Central memory CD8-positive, alpha-beta T cell (primary cell): ENCODE measurements at regions not wholly inside any gene's neighbourhood (a gene's known extent, or its start where the extent isn't known, plus 50 kb on each side); places are given as distances from the start of the nearest gene placed in this dataset.
"Not testable (repeated sequence)": the region's sequence is repeated elsewhere in the genome, so short reads cannot be mapped to it uniquely, and the experiment has no call there.

Experiments
- ATAC-seq: fragments of 150-1000 bp; cut with Tn5 transposase; replicated peaks from 2 replicates; pipeline ENCODE4 v1.10.0; 2022; ENCODE audit warnings: mild to moderate bottlenecking, moderate FRiP score, moderate number of reproducible peaks; ENCODE audit not compliant: poor library complexity, severe bottlenecking; ENCODE audit errors: extremely low read depth
- DNase-seq, 2 donors: peaks; one replicate each; pipeline ENCODE4 v3.0.0; 2021; ENCODE audit warnings: low spot score in 2 of 2
- H3K27ac Mint-ChIP-seq: one replicate; pipeline ENCODE4 v1.8.0; 2022; ENCODE audit warnings: low read depth, mild to moderate bottlenecking, moderate library complexity, mixed read lengths
- H3K27me3 Mint-ChIP-seq: one replicate; pipeline ENCODE4 v1.8.0; 2022; ENCODE audit warnings: mixed read lengths
- H3K36me3 Mint-ChIP-seq: one replicate; pipeline ENCODE4 v1.8.0; 2022; ENCODE audit warnings: mild to moderate bottlenecking, moderate library complexity, mixed read lengths; ENCODE audit not compliant: insufficient read depth
- H3K4me1 Mint-ChIP-seq: one replicate; pipeline ENCODE4 v1.8.0; 2022; ENCODE audit warnings: mixed read lengths
- H3K4me3 Mint-ChIP-seq: one replicate; pipeline ENCODE4 v1.8.0; 2022; ENCODE audit warnings: mild to moderate bottlenecking, moderate library complexity, mixed read lengths
- H3K9me3 Mint-ChIP-seq: one replicate; pipeline ENCODE4 v1.8.0; 2022; ENCODE audit warnings: mixed read lengths

DNA sequence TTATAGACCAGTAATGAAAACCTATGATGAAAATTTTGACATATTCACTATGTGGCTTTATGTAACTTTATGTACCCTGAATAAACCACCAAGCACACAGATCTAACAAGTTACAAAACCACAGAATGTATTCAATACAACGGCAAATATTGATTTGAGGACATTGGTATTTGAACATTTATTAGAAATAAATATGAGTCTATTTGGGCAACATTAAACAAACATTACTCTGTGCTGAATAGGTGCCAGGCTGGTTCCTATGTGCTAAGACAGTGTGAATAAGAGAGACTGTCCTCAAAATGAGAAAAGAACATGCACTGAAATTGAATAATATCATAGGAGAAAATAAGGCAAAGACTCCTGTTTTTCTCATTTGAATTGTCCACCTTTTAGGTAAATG is 1341.2 kb downstream of the PLA2G4A start:
- ATAC-seq (no peak), DNase-seq (no peak)
- Mint-ChIP-seq H3K36me3 (no peaks in the 10 kb centered on the region), H3K4me3 (no peak overlapping the region), H3K9me3 (peaks cover 12% of the 10 kb centered on the region), H3K27ac (no peak overlapping the region), H3K4me1 (no peaks in the 10 kb centered on the region), H3K27me3 (no peaks in the 10 kb centered on the region)

DNA sequence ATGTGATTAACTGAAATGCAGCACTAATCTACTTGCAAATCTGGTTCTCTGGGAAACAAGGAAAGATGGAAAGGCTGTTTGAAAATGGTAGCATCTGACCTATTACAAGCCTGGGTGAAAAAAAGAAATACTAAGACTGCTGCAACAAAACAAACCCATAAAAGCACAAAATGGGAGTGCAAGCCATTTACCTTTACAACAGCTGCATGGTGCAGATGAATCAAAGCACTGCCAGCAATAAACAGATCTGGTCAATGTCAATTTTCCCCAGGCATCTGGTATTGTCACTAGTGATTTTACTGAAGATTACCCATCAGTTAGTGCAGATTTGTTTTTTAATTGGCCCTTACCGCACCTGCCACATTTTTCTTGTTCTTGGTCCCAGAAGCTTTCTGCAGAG is 1341.7 kb downstream of the PLA2G4A start:
- no peak overlapping the region for H3K27ac Mint-ChIP-seq

DNA sequence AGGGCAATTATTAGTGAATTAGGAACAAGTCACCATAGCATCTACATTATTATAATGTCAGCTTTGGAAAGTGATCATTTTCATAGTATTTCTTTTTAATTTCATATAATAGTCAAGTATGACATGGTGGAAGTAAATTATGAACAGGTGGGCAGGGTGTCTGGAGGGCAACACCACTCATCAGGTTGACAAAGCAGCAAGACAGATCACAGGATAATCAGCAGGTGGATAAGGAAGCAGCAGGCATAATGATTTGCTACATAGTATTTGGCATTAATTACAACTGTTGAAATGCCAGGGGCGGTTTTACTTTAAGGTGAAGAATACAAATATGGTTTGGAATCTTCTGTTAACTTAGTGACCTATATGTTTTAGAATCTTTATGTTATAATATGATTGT is 1342.2 kb downstream of the PLA2G4A start:
- H3K9me3 Mint-ChIP-seq: peaks cover 13% of the 10 kb centered on the region
- no peak overlapping the region for H3K4me3 Mint-ChIP-seq
- no peak for DNase-seq
- ATAC-seq: no peak
- H3K27ac Mint-ChIP-seq: no peak overlapping the region
- H3K4me1 Mint-ChIP-seq: no peaks in the 10 kb centered on the region
- H3K36me3 Mint-ChIP-seq: no peaks in the 10 kb centered on the region
- no peaks in the 10 kb centered on the region for H3K27me3 Mint-ChIP-seq

More for the DNA sequence above, 1341.7 kb downstream of the PLA2G4A start:
- no peaks in the 10 kb centered on the region for H3K36me3 Mint-ChIP-seq
- H3K4me1 Mint-ChIP-seq: no peaks in the 10 kb centered on the region
- DNase-seq (no peak), ATAC-seq (no peak)
- no peaks in the 10 kb centered on the region for H3K27me3 Mint-ChIP-seq
- H3K4me3 Mint-ChIP-seq: no peak overlapping the region
- H3K9me3 Mint-ChIP-seq: peaks cover 12% of the 10 kb centered on the region

DNA sequence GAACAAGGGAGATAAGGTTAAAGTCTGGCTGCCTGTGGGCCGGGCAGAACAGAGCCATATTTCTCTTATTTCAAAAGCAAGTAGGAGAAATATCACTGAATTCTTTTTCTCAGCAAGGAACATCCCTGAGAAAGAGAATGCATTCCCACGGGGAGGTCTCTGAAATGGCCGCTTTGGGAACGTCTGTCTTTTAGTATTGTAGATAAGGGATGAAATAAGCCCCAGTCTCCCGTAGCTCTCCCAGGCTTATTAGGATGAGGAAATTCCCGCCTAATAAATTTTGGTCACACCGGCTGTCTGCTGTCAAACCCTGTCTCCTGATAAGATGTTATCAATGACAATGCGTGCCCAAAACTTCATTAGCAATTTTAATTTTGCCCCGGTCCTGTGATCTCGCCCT is 1353.3 kb downstream of the PLA2G4A start:
- H3K4me3 Mint-ChIP-seq, H3K27ac Mint-ChIP-seq, H3K36me3 Mint-ChIP-seq, DNase-seq, H3K4me1 Mint-ChIP-seq, H3K27me3 Mint-ChIP-seq, ATAC-seq: not testable (repeated sequence)
- peaks cover 23% of the 10 kb centered on the region for H3K9me3 Mint-ChIP-seq

DNA sequence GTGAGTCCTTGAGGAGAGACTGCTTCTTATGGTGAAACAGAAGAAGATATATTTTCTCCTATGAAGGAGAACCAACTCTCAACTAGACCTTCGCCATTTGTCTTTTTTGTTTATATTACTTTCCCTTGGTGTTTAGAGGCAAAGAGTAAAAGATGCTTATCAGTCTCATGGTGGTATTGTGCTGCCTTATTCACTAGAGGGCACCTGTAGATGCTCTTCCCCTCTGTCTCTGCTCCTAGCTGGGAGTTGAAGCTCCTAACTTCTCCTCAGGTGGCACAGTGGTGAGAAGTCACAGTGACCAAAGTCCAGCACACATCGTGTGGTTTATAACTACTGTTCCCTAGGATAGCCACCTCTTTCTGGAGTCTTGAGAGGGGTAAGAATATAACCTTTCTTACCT is 1359.6 kb downstream of the PLA2G4A start:
- ATAC-seq: no peak
- H3K4me1 Mint-ChIP-seq: no peaks in the 10 kb centered on the region
- H3K27ac Mint-ChIP-seq: no peak overlapping the region
- no peaks in the 10 kb centered on the region for H3K27me3 Mint-ChIP-seq
- peaks cover 20% of the 10 kb centered on the region for H3K9me3 Mint-ChIP-seq
- H3K36me3 Mint-ChIP-seq: no peaks in the 10 kb centered on the region
- no peak overlapping the region for H3K4me3 Mint-ChIP-seq
- no peak for DNase-seq

DNA sequence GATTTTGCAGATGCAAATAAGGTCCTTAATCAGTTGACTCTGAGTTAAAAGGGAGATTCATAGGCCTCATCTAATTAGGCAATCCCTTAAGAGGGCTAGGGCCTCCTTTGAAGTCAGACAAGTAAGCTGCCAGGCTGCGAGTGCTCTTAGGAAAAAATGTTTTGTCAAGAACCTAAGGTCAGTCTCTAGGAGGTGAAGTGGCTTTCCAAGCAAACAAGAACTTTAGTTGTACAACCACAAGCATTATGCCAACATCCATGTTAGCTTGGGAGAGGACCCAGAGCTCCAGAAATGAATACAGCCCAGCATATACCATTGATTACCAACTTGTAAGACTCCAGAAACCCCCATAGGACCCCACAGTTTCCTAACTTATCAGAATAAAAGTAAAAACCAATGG is 1366.2 kb downstream of the PLA2G4A start:
- ATAC-seq: no peak
- H3K4me3 Mint-ChIP-seq: no peak overlapping the region
- H3K36me3 Mint-ChIP-seq: no peaks in the 10 kb centered on the region
- no peaks in the 10 kb centered on the region for H3K4me1 Mint-ChIP-seq
- H3K27ac Mint-ChIP-seq: no peak overlapping the region
- no peak for DNase-seq
- peaks cover 15% of the 10 kb centered on the region for H3K9me3 Mint-ChIP-seq
- no peaks in the 10 kb centered on the region for H3K27me3 Mint-ChIP-seq

DNA sequence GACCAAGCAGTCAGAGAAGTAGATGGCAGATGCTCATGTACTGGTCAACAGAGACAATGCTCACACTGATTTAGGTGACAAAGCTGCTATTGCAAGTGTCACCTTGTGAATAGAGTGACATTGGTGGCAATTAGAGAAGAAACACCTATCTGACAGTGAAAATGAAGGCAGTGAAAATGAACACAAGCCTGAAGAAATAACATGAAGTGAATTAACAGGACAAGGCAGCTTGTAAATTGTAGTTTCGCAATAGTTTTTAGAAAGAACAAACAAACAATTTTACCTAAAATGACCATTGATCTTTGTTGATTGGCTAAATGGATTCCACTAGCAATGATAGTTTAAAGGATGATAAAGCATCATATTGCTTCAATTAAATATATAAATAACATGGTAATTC is 1389.5 kb downstream of the PLA2G4A start:
- H3K36me3 Mint-ChIP-seq: no peaks in the 10 kb centered on the region
- H3K27ac Mint-ChIP-seq: no peak overlapping the region
- ATAC-seq (no peak), DNase-seq (no peak)
- H3K4me3 Mint-ChIP-seq: no peak overlapping the region
- no peaks in the 10 kb centered on the region for H3K4me1 Mint-ChIP-seq
- peaks cover 19% of the 10 kb centered on the region for H3K9me3 Mint-ChIP-seq
- no peaks in the 10 kb centered on the region for H3K27me3 Mint-ChIP-seq

DNA sequence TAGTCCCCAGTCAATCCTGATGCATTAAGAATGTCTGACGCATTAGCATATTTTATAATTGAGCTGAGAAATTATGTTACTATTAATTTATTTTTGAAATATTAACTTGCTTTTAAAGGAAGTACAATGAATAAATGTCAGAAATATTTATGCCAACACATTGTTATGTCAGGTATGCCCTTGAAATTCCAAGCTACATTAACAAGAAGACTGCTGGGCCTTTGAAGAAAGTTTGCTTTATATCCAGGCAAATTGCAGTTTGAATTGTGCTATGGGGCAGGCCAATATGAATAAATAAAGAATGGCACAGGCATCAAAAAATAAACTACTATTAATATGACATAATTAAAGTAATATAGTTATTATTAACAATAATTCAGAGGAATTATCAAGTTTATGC is 1391.3 kb downstream of the PLA2G4A start:
- no peak overlapping the region for H3K4me3 Mint-ChIP-seq
- H3K27ac Mint-ChIP-seq: no peak overlapping the region
- DNase-seq (no peak), ATAC-seq (no peak)
- H3K9me3 Mint-ChIP-seq: peaks cover 14% of the 10 kb centered on the region
- H3K36me3 Mint-ChIP-seq: no peaks in the 10 kb centered on the region
- no peaks in the 10 kb centered on the region for H3K27me3 Mint-ChIP-seq
- H3K4me1 Mint-ChIP-seq: no peaks in the 10 kb centered on the region

DNA sequence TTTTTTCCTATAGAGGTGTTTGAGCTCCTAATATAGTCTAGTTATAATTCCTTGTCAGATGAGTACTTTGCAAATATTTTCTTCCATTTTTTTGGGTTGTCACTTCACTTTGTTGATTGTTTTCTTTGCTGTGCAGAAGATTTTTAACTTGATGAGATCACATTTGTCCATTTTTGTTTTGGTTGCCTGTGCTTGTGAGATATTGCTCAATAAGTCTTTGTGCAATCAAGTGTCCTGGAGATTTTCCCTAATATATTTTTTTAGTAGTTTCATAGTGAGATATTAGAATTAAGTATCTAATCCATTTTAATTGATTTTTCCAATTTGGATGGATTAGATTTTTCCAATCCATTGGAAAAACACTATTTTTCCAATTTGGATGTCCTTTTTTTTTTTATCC is 1395.5 kb downstream of the PLA2G4A start:
- Mint-ChIP-seq H3K27me3 (no peaks in the 10 kb centered on the region), H3K27ac (no peak overlapping the region), H3K9me3 (peaks cover 21% of the 10 kb centered on the region), H3K4me3 (no peak overlapping the region), H3K4me1 (no peaks in the 10 kb centered on the region), H3K36me3 (no peaks in the 10 kb centered on the region)
- DNase-seq: no peak
- no peak for ATAC-seq

DNA sequence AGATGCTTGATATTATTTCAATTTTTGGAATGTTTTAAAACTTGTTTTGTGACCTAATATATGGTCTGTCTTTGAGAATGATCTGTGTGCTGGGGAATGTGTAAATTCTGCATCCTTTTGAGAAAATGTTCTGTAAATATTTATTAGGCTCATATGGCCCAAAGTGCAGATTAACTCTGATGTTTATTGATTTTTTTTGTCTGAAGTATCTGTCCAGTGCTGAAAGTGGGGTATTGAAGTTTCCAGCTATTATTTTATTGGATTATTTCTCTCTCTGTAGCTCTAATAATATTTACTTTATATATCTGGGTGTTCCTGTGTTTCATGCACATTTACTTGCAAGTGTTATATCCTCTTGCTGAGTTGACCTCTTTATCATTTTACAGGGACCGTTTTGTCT is 1397.2 kb downstream of the PLA2G4A start:
- DNase-seq: no peak
- H3K27me3 Mint-ChIP-seq: no peaks in the 10 kb centered on the region
- no peak for ATAC-seq
- no peak overlapping the region for H3K27ac Mint-ChIP-seq
- H3K9me3 Mint-ChIP-seq: peaks cover 20% of the 10 kb centered on the region
- H3K4me1 Mint-ChIP-seq: no peaks in the 10 kb centered on the region
- no peaks in the 10 kb centered on the region for H3K36me3 Mint-ChIP-seq
- no peak overlapping the region for H3K4me3 Mint-ChIP-seq

DNA sequence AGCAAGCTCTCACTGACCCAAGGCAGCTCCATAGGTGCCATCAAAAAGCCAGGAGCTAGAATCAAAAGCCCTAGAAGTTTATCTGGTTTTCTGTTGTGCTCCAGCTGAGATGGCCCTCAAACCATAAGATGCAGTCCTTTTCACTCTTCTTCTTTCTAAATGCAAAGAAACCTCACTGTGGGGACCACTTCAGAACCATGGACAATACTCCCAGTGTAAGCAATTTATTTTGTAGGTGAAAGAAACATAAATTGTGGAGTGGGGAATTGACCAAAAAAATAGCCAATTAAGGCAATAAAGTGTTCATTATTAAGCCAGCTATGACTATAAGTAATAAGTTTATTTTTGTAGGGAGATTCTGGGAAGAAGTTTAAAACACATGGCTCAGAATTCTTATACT is 1399.9 kb downstream of the PLA2G4A start:
- no peak for DNase-seq
- H3K4me1 Mint-ChIP-seq: no peaks in the 10 kb centered on the region
- no peaks in the 10 kb centered on the region for H3K27me3 Mint-ChIP-seq
- no peak overlapping the region for H3K27ac Mint-ChIP-seq
- no peak overlapping the region for H3K4me3 Mint-ChIP-seq
- no peak for ATAC-seq
- H3K9me3 Mint-ChIP-seq: peaks cover 26% of the 10 kb centered on the region
- no peaks in the 10 kb centered on the region for H3K36me3 Mint-ChIP-seq

DNA sequence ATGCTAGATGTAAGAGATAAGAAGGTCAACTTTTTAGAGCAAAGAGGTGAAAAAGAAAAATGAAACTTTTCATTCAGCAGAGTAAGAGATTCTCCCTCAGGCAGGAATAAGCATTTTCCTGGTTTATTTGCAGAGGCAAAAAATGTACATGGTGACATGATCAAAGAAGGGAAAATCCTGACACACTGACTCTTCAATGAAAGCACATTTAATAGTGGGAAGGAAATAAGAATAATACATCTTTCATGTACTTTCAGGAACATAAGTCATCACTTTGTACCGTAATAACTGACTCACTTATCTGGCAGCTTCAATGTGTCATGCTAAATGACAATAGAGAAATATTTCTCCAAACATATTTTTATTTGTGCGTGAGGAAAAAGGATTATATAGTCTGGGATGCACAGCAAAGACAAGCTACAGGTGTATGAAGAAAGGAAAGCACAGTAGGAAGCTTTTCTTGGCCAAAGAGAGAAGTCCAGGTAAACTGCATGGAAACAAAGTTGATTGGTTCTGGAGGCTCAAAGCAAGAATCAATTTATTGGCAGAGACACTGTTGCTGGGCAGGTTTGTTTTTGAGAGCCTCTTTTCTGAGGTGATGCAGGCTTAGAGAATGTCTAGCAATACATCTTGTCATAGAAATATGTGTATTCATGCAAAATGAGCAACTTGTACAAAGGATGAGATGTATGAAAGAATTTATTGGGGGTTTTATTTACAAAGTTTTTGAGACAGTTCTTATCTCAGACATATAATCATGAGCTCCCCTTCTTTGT is 1409.0 kb downstream of the PLA2G4A start:
- no peak for ATAC-seq
- Mint-ChIP-seq H3K4me1 (no peaks in the 10 kb centered on the region), H3K27me3 (no peaks in the 10 kb centered on the region), H3K27ac (no peak overlapping the region), H3K9me3 (peaks cover 7% of the 10 kb centered on the region), H3K36me3 (peaks cover 2% of the 10 kb centered on the region), H3K4me3 (no peak overlapping the region)
- no peak for DNase-seq

DNA sequence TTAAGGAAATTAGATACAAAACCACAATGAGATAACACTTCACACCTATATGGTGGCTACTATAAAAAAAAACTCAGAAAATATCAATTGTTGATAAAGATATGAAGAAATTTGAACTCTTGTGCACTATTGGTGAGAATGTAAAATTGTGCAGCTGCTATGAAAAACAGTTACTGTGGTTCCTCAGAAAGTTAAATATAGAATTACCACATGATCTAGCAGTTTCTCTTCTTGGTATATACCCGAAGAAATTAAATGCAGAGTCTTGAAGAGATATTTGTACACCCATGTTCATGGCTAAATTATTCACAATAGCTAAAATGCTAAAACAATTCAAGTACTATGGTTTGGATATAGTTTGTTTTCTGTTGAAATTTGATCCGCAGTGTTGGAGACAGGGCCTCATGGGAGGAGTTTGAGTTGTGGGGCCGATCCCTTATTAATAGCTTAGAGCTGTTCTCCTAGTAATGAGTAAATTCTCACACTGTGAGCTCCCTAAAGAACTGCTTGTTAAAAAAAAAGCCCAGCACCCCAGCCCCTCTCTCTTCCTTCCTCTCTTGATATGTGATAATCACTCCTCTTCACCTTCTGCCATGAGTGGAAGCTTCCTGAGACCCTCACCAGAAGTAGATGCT is 1412.1 kb downstream of the PLA2G4A start:
- H3K36me3 Mint-ChIP-seq: peaks cover 2% of the 10 kb centered on the region
- H3K27me3 Mint-ChIP-seq: no peaks in the 10 kb centered on the region
- ATAC-seq: no peak
- H3K9me3 Mint-ChIP-seq: peaks cover 14% of the 10 kb centered on the region
- no peak overlapping the region for H3K27ac Mint-ChIP-seq
- no peak for DNase-seq
- no peaks in the 10 kb centered on the region for H3K4me1 Mint-ChIP-seq
- H3K4me3 Mint-ChIP-seq: no peak overlapping the region
